NCI-H82 treated with DMSO at 0.1 percent for 48 hours (cell line): ENCODE measurements at regions not wholly inside any gene's neighbourhood (a gene's known extent, or its start where the extent isn't known, plus 50 kb on each side); places are given as distances from the start of the nearest gene placed in this dataset.
A peak's percentile ranks its signal among the peaks of the same experiment; 100 is the strongest.
"Not testable (repeated sequence)": the region's sequence is repeated elsewhere in the genome, so short reads cannot be mapped to it uniquely, and the experiment has no call there.

Experiments used
- DNase-seq: peaks from one replicate; lab custom pipeline; 2025; ENCODE audit not compliant: unreplicated experiment; lab: John Stamatoyannopoulos, UW

DNA sequence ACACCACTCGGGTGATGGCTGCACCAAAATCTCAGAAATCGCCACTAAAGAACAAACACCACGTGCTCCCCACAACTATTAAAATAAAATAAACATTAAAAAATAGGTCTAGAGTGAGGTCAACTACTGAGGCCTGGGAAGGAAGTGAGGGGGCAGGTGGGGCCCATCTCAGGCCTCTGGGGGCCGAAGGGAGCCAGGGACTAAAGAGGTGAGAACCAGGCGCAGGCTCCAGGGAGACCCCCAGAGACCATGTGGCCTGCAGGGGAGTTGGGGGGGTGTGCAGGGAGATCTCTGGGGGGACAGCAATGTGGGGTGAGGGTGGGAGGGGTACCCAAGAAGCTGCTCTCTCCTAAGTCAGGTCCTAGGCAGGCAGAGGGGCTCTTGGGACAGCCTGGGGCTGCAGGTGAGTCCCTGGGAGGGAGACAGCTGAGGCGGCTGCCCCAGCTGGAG lies 111.3 kb upstream of the SMURF2 start:
- no peak for DNase-seq

DNA sequence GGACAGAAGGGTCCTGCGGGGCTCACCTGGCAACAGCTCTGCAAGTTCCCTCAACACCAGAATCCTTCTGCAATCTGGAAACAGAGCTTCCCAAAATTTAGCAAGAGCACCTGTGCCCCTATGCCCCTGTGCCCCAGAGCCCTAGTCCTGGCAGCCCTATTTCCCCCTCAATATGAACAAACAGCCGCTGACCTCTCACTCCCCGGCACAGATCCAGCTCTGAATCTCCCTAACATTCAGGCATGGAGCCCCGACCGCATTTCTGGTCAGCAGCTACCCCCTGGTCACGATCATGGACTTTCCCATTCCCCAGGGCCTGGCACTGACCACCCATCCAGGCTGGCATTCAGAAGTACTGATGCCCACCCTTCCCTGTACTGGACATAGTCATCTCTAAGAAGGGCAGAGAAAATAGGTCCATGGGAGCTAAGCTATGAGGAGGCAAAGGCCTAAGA lies 110.8 kb upstream of the SMURF2 start:
- no peak for DNase-seq

DNA sequence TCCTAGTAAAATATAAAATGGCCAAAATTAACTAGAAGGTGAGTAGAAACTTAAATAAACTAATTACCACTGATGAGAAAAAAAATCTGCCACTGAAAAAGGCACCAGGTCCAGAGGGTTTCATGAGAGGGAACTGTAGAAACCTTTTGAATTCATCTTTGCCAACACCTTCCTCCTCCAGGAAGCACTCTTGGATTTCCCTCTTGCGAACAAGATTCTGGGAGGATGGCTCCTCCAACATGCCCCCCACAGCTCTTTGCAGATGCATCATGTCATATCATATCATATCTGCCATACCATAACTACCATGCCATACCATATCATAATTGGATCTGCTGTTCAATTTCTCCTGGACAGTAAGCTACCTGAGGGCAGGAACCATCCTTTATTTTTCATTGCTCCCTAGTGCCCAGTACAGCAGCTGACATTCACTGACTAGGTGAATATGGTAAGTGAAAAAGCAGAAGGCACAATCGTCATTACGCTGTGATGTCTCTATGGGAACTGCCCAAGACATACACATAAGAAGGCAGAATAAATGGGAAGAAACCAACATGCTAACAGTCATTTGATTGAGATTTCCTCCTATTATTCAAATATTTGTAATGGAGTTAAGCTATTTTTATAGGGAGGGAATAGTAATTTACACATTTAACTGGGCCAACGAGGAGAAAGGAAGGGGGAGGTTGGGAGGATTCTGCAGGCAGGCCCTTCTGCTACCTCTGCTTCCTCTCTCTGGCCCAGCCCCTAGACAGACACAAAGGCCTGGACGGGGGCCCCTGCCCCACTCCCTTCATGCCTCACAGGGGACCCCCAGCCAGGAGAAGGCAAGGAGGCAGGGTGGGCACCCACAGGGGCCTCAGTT lies 110.1 kb upstream of the SMURF2 start:
- no peak for DNase-seq

DNA sequence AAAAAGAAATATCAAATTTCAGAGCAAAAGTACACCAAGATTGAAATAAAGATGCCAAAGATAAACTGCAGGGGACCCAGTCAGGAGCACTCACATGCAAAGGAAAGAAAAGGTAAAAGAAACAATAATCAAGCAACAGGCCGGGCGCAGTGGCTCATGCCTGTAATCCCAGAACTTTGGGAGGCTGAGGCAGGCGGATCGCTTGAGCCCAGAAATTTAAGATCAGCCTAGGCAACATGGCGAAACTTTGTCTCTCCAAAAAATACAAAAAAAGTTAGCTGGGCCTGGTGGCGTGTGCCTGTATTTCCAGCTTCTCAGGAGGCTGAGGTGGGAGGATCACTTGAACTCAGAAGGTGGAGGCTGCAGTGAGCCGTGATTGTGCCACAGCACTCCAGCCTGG lies 107.6 kb upstream of the SMURF2 start:
- no peak for DNase-seq

DNA sequence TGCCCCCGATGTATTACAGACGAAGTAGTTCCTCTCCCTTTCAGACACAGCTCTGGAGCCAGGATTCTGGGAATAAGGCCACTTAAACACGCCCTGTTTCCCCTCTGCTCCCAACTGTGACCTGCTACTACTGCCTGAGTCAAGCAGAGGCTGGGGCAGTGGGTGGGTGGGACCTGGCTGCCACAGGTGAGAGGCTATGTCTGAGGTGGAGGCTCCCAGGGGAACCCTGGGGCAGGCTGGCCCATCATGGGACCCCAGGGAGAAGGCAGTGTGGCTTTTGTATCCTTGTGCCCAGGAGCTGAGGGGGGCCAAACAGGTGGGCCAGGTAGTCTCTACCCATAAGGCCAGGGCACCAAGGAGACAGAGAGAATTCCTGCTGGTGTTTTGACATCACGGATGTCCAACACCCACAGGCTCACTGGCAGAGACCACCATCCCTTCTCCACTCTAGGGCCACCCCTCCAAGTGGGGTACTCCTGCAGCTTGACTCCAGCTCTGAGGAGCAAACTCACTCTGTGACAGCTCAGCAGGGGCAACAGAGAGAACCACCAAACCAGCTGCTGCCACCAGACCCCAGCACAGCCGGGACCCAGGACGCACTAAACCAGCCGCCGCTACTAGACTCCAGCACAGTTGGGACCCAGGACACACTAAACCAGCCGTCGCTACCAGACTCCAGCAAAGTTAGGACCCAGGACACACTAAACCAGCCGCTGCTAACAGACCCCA lies 105.3 kb upstream of the SMURF2 start:
- no peak for DNase-seq

DNA sequence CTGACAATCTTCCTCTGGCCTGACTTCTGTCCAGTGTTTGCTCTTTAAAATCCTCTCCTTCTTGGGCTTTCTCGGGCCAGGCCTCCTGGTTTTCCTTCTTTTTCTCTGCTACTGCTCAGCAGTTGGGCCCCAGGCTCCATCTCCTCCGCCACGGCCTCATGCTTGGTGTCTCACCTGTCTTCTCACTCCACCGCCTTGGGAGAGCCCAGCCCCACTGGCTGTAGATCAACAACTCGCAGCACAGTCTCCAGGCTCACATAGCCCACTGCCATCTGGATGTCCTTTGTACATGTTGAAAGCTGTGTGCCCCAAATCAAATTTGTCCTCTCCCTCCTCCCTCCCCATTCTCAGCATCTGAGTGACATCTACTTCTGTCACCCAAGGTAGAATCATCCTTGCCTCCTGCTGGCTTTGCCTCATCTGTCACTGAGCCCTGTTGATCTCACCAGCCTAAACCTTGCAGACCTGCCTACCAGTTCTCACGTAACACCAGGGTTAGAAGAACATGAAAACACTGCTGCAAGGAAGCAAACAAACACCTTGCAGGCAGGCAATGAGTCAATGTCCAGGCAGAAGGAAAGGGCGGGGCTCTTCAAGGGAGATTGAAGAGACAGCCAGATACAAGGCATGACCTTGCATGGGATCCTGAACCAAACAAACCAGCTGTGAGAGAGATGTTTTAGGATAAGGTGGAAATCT lies 103.2 kb upstream of the SMURF2 start:
- no peak for DNase-seq

DNA sequence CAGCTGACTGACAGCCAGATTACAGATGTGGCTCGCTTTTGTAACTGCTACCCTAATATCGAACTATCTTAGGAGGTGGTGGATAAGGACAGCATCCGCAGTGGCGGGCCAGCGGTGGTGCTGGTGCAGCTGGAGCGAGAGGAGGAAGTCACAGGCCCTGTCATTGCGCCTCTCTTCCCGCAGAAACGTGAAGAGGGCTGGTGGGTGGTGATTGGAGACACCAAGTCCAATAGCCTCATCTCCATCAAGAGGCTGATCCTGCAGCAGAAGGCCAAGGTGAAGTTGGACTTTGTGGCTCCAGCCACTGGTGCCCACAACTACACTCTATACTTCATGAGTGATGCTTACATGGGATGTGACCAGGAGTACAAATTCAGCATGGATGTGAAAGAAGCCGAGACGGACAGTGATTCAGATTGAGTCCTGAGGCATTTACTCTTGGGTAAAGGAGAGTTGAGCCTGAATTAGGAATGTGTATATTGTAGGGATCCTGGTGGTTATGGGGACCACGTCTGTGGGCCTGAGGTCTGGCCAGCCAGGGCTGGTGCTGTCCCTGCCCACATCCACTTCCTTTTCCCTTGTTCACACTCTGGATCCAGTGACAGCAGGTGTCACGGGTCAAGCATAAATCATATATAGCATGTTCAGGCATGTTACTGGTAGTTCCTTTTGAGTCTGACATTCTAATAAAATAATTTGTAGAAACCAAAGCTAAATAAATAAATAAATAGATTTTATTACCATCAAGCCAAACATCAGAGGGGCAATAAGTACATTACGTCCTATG lies 89.0 kb upstream of the SMURF2 start:
- DNase-seq, result no peak

DNA sequence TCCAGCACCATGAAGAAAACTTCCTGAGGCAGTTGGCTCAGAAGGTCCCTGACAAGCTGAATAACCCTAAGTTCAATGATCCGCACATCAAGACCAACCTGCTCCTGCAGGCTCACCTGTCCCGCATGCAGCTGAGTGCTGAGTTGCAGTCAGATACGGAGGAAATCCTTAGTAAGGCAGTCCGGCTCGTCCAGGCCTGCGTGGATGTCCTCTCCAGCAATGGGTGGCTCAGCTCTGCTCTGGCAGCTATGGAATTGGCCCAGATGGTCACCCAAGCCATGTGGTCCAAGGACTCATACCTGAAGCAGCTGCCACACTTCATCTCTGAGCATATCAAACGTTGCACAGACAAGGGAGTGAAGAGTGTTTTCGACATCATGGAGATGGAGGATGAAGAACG lies 88.4 kb upstream of the SMURF2 start:
- DNase-seq, result no peak

DNA sequence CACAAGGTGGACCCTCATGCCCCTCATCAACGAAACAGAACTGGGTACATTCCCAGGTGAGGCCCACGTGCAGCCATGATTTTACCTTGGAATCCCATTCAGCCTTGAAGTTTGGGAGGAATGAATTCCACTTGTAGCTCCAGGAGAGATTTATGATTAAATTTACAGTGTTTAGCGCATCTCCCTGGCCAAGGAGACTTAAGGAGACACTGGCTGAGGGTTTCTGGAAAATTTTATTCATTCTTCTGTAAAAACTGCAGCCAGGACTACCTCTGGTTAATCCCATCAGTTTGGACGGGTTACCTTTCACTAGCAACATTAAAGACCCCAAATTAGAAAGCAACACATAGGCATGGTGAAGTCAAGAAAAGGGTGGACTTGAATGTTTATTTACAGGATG lies 87.2 kb upstream of the SMURF2 start:
- no peak for DNase-seq

DNA sequence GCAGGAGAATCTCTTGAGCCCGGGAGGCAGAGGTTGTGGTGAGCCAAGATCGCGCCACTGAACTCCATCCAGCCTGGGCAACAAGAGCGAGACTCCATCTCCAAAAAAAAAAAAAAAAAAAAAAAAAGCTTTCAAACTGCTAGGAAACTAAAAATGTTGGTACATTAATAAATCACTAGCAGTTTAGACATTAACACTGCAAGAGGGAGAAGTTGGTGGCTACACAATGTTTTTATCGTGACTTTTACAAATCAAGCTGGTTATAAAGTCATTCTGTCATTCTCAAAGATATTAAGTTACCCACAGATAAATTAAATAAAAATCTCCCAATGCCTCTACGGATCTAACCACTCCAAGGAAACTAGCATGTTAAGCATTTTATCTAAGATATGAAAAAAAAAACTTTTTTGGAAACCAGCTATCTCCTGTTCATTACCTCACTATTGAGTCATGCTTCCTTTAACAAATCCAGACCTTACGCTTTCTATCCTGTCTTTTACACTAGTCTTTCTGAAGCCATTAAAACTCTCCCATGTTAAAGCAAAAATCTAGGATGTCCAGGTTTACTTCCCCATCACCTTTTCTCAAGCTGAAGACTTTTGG lies 85.9 kb upstream of the SMURF2 start:
- DNase-seq, result no peak

DNA sequence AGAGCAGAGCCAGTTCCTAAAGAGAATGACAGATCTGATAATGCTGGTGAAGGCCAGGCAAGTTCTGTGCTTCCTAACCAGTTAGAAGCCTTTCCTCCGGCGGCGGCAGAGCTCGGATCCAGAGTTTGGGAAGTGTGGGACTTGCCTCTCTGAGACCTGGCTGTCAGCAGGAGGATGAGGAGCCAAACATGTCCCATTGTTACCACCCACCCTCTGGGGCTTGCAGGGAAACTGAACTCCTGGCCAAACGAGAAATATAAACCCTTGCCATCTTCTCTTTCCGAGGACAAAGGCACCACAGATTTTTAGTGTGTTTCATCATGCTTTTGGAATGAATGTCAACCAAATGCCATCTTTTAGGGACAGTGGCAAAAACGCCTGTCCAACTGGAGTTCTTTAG lies 80.2 kb upstream of the SMURF2 start:
- DNase-seq, result no peak

DNA sequence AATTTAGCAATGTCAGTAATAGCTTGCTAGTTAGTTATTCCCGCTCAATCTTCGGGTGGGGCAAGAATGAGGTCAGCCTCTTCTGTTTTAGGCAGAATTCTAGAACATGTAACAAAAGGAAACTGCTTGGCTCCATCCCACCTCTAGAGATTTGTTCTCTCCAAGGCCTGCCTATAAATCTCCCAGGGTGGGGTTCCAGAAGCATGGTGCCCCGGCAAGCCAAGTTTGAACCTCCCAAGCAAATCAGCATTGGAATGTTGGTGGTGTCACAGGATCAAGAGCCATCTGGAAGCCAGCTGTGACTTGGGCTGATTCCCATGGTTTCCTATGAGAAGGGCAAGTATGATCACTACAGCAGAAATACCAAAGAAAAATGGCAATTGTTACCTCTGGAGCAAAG lies 79.8 kb upstream of the SMURF2 start:
- not testable (repeated sequence) for DNase-seq

DNA sequence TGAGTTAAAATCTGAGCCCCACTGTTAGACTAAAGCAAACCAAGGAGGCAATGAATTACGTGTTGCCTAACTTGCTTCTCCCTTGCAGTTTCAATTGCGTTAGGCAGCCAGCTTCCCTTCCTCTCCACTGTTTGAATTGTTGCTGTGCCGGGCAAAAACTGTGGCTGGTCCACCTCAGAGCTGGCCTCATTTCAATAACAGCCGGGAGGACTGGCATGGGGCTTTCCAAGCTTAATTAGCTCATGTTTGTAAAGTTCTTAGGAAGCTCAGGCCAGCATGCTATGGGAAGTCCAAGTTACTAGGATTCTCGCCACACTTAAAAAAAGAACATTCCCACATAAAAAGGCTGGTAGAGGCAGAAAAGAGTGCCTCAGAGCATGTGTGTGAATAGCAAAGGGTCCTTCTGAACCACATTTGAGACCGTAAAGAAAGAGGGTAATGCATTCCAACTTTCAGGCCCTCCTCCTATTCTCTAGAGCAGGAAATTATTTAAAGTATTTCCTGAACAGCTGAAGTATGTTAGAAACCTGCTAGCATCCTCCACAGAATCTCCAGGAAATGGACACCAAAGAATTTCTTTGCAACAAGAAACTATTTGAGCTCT lies 79.0 kb upstream of the SMURF2 start:
- DNase-seq, result no peak

DNA sequence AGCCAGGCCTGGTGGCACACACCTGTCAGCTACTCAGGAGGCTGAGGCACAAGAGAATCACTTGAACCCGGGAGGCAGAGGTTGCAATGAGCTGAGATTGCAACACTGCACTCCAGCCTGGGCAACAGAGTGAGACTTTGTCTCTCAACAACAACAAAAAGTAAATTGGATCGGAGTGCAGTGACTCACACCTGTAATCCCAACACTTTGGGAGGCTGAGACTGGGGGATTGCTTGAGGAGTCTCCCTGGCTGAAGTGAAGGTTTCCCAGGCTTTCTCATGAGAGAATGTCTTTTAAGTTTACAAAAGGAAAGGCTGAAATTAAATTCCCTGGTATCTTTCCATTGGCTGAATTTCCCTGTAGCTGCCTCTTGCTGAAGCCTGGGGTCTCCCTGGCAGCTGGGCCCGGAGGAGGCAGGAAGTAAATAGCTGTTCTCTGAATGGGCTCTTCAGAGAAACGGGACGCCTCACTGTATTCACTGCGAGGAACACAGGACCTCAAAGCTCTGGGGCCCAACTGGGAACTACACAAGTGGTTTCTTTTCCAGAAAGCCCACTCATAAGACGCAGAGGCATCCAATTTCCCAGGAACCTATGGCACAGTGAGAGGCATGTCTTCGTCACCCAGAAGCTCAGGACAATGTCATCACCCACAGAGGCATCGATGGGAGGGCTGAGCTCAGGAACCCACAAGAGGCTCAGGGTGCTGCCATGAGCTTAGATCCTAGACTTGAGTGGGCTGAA lies 77.4 kb upstream of the SMURF2 start:
- DNase-seq, result no peak

DNA sequence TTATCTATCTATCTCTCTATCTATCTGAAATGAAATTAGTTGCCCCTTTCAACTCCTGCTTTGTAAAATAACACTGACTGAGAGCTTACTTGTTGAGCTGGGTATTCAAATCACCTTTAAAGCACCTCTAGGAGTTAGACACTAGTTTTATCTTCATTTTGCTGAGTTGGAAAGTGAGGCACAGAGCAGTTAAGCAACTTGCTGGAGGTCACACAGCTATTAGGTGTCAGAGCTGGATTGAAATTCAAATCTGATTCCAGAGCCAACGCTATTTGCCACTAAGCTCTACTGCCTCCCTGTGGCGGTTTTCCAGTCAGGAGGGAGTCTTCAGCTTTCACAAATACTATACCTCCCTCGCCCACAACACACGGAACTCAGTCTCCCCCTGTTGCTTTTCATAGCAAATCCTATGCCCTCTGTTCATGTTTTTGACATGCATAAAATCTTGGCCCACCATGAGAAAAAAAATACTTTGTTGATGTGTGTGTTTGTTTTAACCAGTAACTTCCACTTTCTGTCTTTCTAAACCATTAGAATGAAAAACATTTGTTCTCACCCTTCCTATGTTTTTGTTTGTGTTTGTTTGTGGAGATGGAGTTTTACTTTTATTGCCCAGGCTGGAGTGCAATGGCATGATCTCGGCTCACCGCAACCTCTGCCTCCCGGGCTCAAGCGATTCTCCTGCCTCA lies 74.8 kb upstream of the SMURF2 start:
- DNase-seq, result peak; percentile 9

DNA sequence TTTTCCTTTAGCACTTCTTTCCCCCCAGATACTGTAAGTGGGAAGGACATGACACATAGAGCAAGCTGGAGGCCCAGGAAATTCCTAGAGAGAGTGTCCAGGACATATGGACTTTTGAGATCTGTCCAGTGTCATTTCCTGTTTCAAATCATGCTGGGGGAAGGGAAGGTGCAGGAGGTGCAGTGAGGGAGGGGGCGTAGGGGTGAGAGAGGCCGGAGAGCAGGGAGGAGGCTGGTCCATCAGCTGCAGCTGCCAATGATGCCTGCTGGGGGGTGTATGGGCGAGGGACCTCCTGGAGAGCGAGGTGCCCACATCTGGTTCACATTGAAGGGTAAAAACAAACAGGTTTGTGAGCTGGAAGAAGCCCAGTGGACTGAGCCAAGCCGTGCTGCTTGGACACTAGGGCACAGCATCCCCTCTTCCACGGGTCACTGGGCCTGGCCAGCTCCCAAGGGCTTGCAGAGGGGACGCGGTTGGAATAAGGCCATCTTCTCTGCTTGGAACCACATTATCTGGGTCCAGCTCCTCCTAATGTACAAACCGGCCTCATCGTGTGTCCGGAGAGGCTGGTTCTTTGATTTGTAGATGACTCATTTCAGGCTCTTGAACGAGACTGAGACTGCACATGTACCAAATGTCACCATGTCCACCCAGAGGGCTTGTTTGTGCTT lies 70.4 kb upstream of the SMURF2 start:
- DNase-seq, result no peak

DNA sequence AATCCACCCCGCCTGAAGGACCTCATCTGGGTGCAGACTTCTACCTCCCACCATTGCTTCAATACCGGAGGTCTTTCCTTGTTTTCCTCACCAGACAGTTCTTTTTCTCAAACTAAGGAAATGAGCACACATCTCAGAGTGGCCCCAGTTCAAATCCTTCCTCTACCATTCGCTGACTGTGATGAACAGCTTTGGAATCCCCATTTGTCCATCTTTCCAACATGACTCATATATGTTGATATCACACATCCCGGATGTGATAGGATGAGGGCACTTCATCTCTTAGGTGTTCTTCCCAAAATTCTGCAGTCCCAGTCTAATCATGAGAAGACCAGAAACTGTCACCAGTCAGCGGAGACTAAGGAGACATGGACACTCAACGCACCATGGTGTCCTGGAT lies 67.9 kb upstream of the SMURF2 start:
- not testable (repeated sequence) for DNase-seq

DNA sequence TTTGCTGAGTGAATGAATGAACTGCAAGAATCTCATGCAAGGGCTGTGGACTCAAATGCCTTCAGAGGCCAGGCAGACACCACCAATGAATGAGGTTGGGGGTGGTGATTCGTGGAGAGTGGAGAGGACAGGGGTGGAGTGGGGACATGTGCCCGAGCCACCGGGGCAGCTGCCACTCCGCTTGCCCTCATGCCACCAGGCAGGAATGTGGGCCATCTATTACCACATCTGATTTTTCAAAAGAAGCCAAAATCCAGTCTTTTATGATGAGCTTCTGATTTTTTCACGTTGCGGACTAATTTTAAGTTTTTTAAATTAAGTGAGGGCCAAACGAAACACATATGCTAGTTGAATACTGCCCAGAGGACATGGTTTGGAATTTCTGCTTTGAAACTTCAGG lies 67.1 kb upstream of the SMURF2 start:
- no peak for DNase-seq
